ENCODE measurements at regions not wholly inside any gene's neighbourhood (a gene's known extent, or its start where the extent isn't known, plus 50 kb on each side); places are given as distances from the start of the nearest gene placed in this dataset.
"Not testable (repeated sequence)": the region's sequence is repeated elsewhere in the genome, so short reads cannot be mapped to it uniquely, and the experiment has no call there.

GRCh38 chr22:22803285-22803853 lies 84.2 kb upstream of the IGLL5 start:
- DNase-seq (ENCODE audit: low spot score) = no peak

GRCh38 chr22:22810018-22810427 lies 77.6 kb upstream of the IGLL5 start:
- DNase-seq (ENCODE audit: low spot score) = peak; percentile 63

DNA sequence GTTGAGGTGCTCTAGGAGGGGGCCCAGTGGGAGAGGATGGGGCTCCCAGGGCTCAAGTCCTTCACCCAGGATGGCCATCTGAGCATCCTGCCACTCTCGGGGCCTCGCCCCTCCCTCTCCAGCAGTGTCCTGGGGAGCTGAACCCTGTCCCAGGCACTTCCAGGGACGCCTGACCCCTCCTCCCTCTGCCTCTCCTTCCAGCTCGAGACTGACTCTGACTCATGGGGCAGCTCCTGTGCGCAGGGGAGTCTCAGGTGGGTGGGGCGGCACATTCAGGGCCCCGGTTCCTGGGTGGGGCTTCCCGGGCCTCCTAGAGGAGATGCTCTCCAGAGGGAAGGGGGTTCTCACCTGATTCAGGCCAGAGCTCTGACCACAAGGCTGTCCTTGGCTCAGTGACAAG lies 77.1 kb upstream of the IGLL5 start:
- DNase-seq (ENCODE audit: low spot score) = no peak

DNA sequence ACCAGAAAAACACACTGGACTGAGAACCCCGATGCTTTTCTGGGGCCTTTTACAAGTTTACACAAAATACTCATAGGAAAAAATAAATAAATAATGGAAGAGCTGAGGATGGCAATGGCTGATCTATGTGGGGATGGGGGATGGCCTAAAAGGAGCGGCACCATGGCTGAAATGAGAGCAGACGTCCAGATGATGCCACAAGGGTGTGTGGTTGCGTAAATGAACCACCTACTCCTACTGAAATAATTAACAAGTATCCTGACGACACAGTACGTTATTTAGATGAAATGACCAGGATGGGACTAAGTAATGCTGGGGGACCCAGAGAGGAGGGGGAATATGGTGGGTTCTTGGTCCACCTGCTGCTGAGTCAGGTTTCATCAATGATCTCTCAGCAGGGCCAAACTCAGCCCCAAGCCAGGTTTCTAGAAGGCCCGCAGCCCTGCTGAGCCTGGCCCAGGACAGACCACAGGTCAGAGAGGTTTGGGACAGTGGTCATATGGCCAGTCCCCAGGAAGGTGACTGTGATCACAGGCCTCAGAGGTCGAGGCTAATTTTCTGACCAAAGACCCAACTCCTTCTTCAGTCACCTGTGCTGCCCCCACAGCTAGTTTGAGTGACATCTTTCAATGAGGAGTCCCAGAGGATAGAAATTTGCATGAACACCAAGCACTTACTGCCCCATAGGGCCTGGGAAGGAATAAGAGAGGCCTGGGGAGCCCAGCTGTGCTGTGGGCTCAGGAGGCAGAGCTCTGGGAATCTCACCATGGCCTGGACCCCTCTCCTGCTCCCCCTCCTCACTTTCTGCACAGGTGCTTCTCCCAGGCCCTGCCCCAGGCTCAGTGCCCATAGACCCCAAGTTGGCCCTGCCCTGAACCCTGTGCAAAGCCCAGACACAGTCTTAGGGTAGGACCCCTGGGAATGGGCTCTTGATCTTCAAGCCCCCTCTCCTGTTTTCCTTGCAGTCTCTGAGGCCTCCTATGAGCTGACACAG lies 76.3 kb upstream of the IGLL5 start:
- DNase-seq (ENCODE audit: low spot score) = no peak

GRCh38 chr22:22812031-22812905 lies 75.3 kb upstream of the IGLL5 start:
- no peak for DNase-seq (ENCODE audit: low spot score)

- no peak for DNase-seq (ENCODE audit: low spot score)
Observed at GRCh38 chr22:22813126-22814075, 74.2 kb upstream of the IGLL5 start.

- DNase-seq (ENCODE audit: low spot score) = no peak
Observed at GRCh38 chr22:22814666-22815396, 72.8 kb upstream of the IGLL5 start.

GRCh38 chr22:22815397-22816170 lies 72.0 kb upstream of the IGLL5 start:
- DNase-seq (ENCODE audit: low spot score) = no peak

- no peak for DNase-seq (ENCODE audit: low spot score)
Observed at GRCh38 chr22:22816171-22816514, 71.5 kb upstream of the IGLL5 start.

- DNase-seq (ENCODE audit: low spot score) = no peak
Observed at GRCh38 chr22:22816766-22817410, 70.7 kb upstream of the IGLL5 start.

GRCh38 chr22:22817468-22818201 lies 70.0 kb upstream of the IGLL5 start:
- DNase-seq (ENCODE audit: low spot score) = no peak

GRCh38 chr22:22818202-22818538 lies 69.4 kb upstream of the IGLL5 start:
- no peak for DNase-seq (ENCODE audit: low spot score)

DNA sequence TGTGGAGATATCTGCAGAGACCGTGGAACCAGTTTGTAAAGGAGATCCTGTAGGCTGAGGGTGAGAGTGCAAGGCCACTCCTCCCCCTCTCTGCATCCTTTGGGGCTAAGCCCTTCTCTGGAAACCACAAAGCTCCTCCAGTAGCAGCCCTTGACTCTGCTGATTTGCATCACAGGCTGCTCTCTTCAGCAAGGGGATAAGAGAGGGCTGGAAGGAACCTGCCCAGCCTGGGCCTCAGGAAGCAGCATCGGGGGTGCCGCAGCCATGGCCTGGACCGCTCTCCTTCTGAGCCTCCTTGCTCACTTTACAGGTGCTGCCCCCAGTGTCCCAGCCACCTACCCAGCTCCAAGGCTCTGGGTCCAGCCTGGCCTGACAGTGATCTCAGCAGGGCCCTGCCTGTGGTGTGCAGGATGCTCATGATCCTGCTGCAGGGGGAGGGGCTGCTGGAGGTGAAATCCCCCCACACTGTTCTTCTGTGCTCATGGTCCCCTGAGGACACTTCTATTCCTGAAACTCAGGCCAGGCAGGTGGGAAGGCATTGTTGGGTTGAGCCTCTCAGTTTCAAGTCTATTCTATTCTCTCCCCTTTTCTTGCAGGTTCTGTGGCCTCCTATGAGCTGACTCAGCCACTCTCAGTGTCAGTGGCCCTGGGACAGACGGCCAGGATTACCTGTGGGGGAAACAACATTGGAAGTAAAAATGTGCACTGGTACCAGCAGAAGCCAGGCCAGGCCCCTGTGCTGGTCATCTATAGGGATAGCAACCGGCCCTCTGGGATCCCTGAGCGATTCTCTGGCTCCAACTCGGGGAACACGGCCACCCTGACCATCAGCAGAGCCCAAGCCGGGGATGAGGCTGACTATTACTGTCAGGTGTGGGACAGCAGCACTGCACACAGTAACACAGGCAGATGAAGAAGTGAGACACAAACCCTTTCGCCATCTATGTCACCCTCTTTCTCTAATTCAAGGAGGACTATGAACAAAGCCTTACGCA lies 68.5 kb upstream of the IGLL5 start:
- DNase-seq (ENCODE audit: low spot score) = no peak

GRCh38 chr22:22820076-22820475 lies 67.5 kb upstream of the IGLL5 start:
- no peak for DNase-seq (ENCODE audit: low spot score)

GRCh38 chr22:22820626-22821025 lies 67.0 kb upstream of the IGLL5 start:
- no peak for DNase-seq (ENCODE audit: low spot score)

GRCh38 chr22:22821340-22821739 lies 66.3 kb upstream of the IGLL5 start:
- no peak for DNase-seq (ENCODE audit: low spot score)

GRCh38 chr22:22822106-22822505 lies 65.5 kb upstream of the IGLL5 start:
- DNase-seq (ENCODE audit: low spot score) = no peak

- not testable (repeated sequence) for DNase-seq (ENCODE audit: low spot score)
Observed at GRCh38 chr22:22822553-22822952, 65.1 kb upstream of the IGLL5 start.
